ENCODE measurements at regions not wholly inside any gene's neighbourhood (a gene's known extent, or its start where the extent isn't known, plus 50 kb on each side); places are given as distances from the start of the nearest gene placed in this dataset.

- DNase-seq (ENCODE audit: low read depth, low spot score) (no peak), ATAC-seq (no peak)
- no TSS peak for BruUV-seq (replicated peaks)
- no peaks in the 10 kb centered on the region for H3K9me3 ChIP-seq (ENCODE audit: control insufficient read depth, insufficient read depth, low read depth, low read length)
- no peak overlapping the region for H3K27ac ChIP-seq (ENCODE audit: low read length)
- intact Hi-C loops (cut with micrococcal nuclease; ENCODE audit: unreplicated experiment): no loop called here
- CTCF ChIA-PET: no interaction called here
- no peaks in the 10 kb centered on the region for H3K36me3 ChIP-seq (ENCODE audit: control insufficient read depth, insufficient read depth, low read length)
- no peak for TF ChIP-seq REST (IDR thresholded peaks at IDR 0.05; ENCODE audit: insufficient read depth in 1 of 2, low read depth in 2 of 2, low read length in 1 of 2)
- no peak for TF ChIP-seq TCF7L2 (IDR thresholded peaks at IDR 0.05; ENCODE audit: low read depth, low read length)
- TF ChIP-seq, protein P1, sequence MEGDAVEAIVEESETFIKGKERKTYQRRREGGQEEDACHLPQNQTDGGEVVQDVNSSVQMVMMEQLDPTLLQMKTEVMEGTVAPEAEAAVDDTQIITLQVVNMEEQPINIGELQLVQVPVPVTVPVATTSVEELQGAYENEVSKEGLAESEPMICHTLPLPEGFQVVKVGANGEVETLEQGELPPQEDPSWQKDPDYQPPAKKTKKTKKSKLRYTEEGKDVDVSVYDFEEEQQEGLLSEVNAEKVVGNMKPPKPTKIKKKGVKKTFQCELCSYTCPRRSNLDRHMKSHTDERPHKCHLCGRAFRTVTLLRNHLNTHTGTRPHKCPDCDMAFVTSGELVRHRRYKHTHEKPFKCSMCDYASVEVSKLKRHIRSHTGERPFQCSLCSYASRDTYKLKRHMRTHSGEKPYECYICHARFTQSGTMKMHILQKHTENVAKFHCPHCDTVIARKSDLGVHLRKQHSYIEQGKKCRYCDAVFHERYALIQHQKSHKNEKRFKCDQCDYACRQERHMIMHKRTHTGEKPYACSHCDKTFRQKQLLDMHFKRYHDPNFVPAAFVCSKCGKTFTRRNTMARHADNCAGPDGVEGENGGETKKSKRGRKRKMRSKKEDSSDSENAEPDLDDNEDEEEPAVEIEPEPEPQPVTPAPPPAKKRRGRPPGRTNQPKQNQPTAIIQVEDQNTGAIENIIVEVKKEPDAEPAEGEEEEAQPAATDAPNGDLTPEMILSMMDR (IDR thresholded peaks at IDR 0.05): no peak
- no peak for TF ChIP-seq SIN3A (IDR thresholded peaks at IDR 0.05; ENCODE audit: borderline replicate concordance, insufficient read depth, low read depth, low read length)
- TF ChIP-seq POLR2AphosphoS5 (IDR thresholded peaks at IDR 0.05; ENCODE audit: low read depth, low read length): no peak
- in situ Hi-C loops (cut with HindIII; ENCODE audit: low pct_unique_long_range_greater_than_20kb, low sequenced_read_pairs): no loop called here
- H3K4me3 ChIP-seq (ENCODE audit: low read depth in 2 of 2, low read length in 2 of 2): no peak overlapping the region
- H3K27me3 ChIP-seq (ENCODE audit: control insufficient read depth, insufficient read depth, low read length): no peaks in the 10 kb centered on the region
- H3K4me1 ChIP-seq (ENCODE audit: control insufficient read depth, insufficient read depth, low read length): no peaks in the 10 kb centered on the region
- POLR2A ChIA-PET: no interaction called here
These were observed 192.6 kb downstream of the EBLN2 start for GRCh38 chr3:73254062-73254461.

DNA sequence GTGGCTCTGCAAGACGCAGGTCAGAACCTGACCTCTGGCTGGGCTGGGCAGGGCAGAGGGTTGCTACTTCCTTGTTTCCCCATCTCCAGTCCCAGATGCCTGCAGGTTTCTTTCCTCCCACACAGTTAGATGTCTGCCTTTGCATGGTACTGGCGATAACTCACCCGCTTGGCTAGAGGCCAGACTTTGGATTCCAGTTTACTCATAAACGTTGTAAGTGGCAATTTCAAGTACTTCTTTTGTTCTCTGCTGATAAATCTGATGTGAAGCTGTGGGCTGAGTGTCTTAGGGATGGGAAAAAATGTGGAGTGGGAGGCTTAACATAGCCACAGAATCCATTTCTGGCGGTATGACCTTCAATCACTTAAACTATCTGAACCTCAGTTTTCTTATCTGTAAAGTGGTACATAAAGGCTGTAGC, 194.2 kb downstream of the EBLN2 start:
- no peaks in the 10 kb centered on the region for H3K4me1 ChIP-seq (ENCODE audit: control insufficient read depth, insufficient read depth, low read length)
- no peak overlapping the region for H3K27ac ChIP-seq (ENCODE audit: low read length)
- no peaks in the 10 kb centered on the region for H3K27me3 ChIP-seq (ENCODE audit: control insufficient read depth, insufficient read depth, low read length)
- no peak overlapping the region for H3K4me3 ChIP-seq (ENCODE audit: low read depth in 2 of 2, low read length in 2 of 2)
- intact Hi-C loops (cut with micrococcal nuclease; ENCODE audit: unreplicated experiment) (no loop called here), in situ Hi-C loops (cut with HindIII; ENCODE audit: low pct_unique_long_range_greater_than_20kb, low sequenced_read_pairs) (no loop called here)
- no peaks in the 10 kb centered on the region for H3K36me3 ChIP-seq (ENCODE audit: control insufficient read depth, insufficient read depth, low read length)
- POLR2A ChIA-PET: no interaction called here
- CTCF ChIA-PET: no interaction called here
- no peaks in the 10 kb centered on the region for H3K9me3 ChIP-seq (ENCODE audit: control insufficient read depth, insufficient read depth, low read depth, low read length)
- BruUV-seq (replicated peaks): no TSS peak
- ATAC-seq (no peak), DNase-seq (ENCODE audit: low read depth, low spot score) (no peak)
- TF ChIP-seq SIN3A (IDR thresholded peaks at IDR 0.05; ENCODE audit: borderline replicate concordance, insufficient read depth, low read depth, low read length) (no peak), POLR2AphosphoS5 (IDR thresholded peaks at IDR 0.05; ENCODE audit: low read depth, low read length) (no peak), TCF7L2 (IDR thresholded peaks at IDR 0.05; ENCODE audit: low read depth, low read length) (no peak), REST (IDR thresholded peaks at IDR 0.05; ENCODE audit: insufficient read depth in 1 of 2, low read depth in 2 of 2, low read length in 1 of 2) (no peak)
- TF ChIP-seq, protein P1 (IDR thresholded peaks at IDR 0.05): no peak

Data from Panc1 (cell line).